ENCODE measurements at regions not wholly inside any gene's neighbourhood (a gene's known extent, or its start where the extent isn't known, plus 50 kb on each side); places are given as distances from the start of the nearest gene placed in this dataset.

GRCh38 chr21:38181096-38181495, 75.7 kb upstream of the KCNJ15 start:
- Histone ChIP-seq H3K27ac (no peak overlapping the region), H3K27me3 (no peaks in the 10 kb centered on the region), H3K9me3 (no peaks in the 10 kb centered on the region), H3K4me1 (no peaks in the 10 kb centered on the region), H3K36me3 (no peaks in the 10 kb centered on the region), H3K4me3 (no peak overlapping the region)
- no peak for TF ChIP-seq CTCF (IDR thresholded peaks at IDR 0.05)
- intact Hi-C loops (cut with DNase I), result no loop called here
- DNase-seq (no peak), ATAC-seq (no peak)

GRCh38 chr21:38182370-38182985, 74.3 kb upstream of the KCNJ15 start:
- peaks cover 0 to 8% of the 10 kb centered on the region in 2 donors for H3K4me1 ChIP-seq
- peaks cover 0 to 4% of the 10 kb centered on the region in 2 donors for H3K9me3 ChIP-seq
- no peak for TF ChIP-seq CTCF (IDR thresholded peaks at IDR 0.05)
- no peak for ATAC-seq
- H3K4me3 ChIP-seq, result no peak overlapping the region
- no peak for DNase-seq
- intact Hi-C loops (cut with DNase I), result no loop called here
- H3K27me3 ChIP-seq, result no peaks in the 10 kb centered on the region
- H3K36me3 ChIP-seq, result no peaks in the 10 kb centered on the region
- no peak overlapping the region for H3K27ac ChIP-seq

- H3K4me3 ChIP-seq, result no peak overlapping the region
- DNase-seq (no peak), ATAC-seq (no peak)
- H3K9me3 ChIP-seq, result peaks cover 0 to 6% of the 10 kb centered on the region in 2 donors
- no peak for TF ChIP-seq CTCF (IDR thresholded peaks at IDR 0.05)
- peaks cover 0 to 8% of the 10 kb centered on the region in 2 donors for H3K4me1 ChIP-seq
- intact Hi-C loops (cut with DNase I), result no loop called here
- no peaks in the 10 kb centered on the region for H3K27me3 ChIP-seq
- H3K36me3 ChIP-seq, result no peaks in the 10 kb centered on the region
- no peak overlapping the region for H3K27ac ChIP-seq
Observed at GRCh38 chr21:38183961-38184360, 72.8 kb upstream of the KCNJ15 start.

- Histone ChIP-seq H3K4me1 (peaks cover 0 to 8% of the 10 kb centered on the region in 2 donors), H3K36me3 (no peaks in the 10 kb centered on the region), H3K9me3 (peaks cover 0 to 6% of the 10 kb centered on the region in 2 donors), H3K4me3 (no peak overlapping the region), H3K27ac (no peak overlapping the region), H3K27me3 (no peaks in the 10 kb centered on the region)
- intact Hi-C loops (cut with DNase I), result no loop called here
- DNase-seq (no peak), ATAC-seq (no peak)
- no peak for TF ChIP-seq CTCF (IDR thresholded peaks at IDR 0.05)
Observed at GRCh38 chr21:38186661-38187270, 70.0 kb upstream of the KCNJ15 start.

- no peaks in the 10 kb centered on the region for H3K36me3 ChIP-seq
- no peak overlapping the region for H3K4me3 ChIP-seq
- intact Hi-C loops (cut with DNase I), result no loop called here
- TF ChIP-seq CTCF (IDR thresholded peaks at IDR 0.05), result no peak
- ATAC-seq (no peak), DNase-seq (no peak)
- no peak overlapping the region for H3K27ac ChIP-seq
- H3K27me3 ChIP-seq, result no peaks in the 10 kb centered on the region
- peaks cover 0 to 8% of the 10 kb centered on the region in 2 donors for H3K4me1 ChIP-seq
- H3K9me3 ChIP-seq, result peaks cover 0 to 6% of the 10 kb centered on the region in 2 donors
Observed at GRCh38 chr21:38188037-38188436, 68.8 kb upstream of the KCNJ15 start.

All from left lung (tissue), 4 donors.